ENCODE measurements at regions not wholly inside any gene's neighbourhood (a gene's known extent, or its start where the extent isn't known, plus 50 kb on each side); places are given as distances from the start of the nearest gene placed in this dataset.

DNA sequence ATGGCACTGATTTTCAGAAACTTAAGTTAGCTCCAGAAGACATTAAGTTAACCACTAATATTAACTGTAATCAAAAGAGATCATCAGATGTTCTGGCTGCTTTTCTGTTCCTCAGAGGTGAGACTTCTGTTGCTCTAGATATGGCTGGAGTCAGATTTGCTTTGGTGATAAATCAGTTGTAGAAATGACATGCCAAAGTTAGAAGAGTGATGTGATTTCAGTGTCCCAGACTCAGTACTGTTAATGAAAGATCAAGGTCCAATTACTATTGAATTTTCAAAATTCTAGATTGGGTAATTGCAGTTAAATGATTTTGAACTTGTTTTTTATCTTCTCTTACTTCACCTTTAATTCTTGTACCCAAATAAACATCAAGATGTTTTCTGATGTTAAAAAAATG, 402.4 kb upstream of the SYNCRIP start:
- Mint-ChIP-seq H3K4me3 (no peak overlapping the region), H3K27me3 (ENCODE audit: insufficient read depth) (no peaks in the 10 kb centered on the region), H3K9me3 (peaks cover 7% of the 10 kb centered on the region), H3K27ac (no peak overlapping the region), H3K36me3 (ENCODE audit: low read depth) (no peaks in the 10 kb centered on the region), H3K4me1 (no peaks in the 10 kb centered on the region)
- Histone ChIP-seq H3K27ac (ENCODE audit: low read depth, low read length) (no peak overlapping the region), H3K36me3 (ENCODE audit: control insufficient read depth, insufficient read depth, low read length) (no peaks in the 10 kb centered on the region), H3K9me3 (ENCODE audit: control insufficient read depth, low read length) (peaks cover 8% of the 10 kb centered on the region), H3K27me3 (ENCODE audit: control insufficient read depth, insufficient read depth, low read length, poor library complexity, severe bottlenecking) (no peaks in the 10 kb centered on the region), H3K9ac (ENCODE audit: extremely low read depth, low read length, poor library complexity, severe bottlenecking) (no peak overlapping the region), H3K4me1 (ENCODE audit: control insufficient read depth, insufficient read depth, low read length) (no peaks in the 10 kb centered on the region), H3K4me3 (ENCODE audit: low read length) (no peak overlapping the region)
- DNase-seq, result no peak
- TF ChIP-seq, protein P1, sequence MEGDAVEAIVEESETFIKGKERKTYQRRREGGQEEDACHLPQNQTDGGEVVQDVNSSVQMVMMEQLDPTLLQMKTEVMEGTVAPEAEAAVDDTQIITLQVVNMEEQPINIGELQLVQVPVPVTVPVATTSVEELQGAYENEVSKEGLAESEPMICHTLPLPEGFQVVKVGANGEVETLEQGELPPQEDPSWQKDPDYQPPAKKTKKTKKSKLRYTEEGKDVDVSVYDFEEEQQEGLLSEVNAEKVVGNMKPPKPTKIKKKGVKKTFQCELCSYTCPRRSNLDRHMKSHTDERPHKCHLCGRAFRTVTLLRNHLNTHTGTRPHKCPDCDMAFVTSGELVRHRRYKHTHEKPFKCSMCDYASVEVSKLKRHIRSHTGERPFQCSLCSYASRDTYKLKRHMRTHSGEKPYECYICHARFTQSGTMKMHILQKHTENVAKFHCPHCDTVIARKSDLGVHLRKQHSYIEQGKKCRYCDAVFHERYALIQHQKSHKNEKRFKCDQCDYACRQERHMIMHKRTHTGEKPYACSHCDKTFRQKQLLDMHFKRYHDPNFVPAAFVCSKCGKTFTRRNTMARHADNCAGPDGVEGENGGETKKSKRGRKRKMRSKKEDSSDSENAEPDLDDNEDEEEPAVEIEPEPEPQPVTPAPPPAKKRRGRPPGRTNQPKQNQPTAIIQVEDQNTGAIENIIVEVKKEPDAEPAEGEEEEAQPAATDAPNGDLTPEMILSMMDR (conservative IDR thresholded peaks at IDR 0.05), result no peak

DNA sequence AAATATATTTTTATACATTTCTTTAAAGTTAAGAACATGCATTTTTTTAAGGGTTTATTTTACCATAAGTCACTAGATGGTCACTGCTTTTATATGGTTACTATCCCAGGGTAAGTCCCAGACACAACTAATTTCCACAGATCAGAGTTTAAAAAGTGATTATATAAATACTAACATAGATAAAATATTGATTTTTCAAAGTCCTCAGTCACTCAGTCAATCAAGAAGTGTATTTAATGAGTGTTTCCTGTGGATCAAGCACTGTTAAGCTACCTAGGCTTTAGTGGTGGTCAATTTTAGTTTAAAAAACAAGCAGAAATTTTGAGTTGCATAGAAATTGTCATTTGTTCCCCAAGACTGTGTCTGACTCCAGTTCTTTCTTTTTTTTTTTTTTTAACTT, 399.5 kb upstream of the SYNCRIP start:
- peaks cover 9% of the 10 kb centered on the region for H3K9me3 Mint-ChIP-seq
- Histone ChIP-seq H3K4me3 (ENCODE audit: low read length) (no peak overlapping the region), H3K36me3 (ENCODE audit: control insufficient read depth, insufficient read depth, low read length) (no peaks in the 10 kb centered on the region), H3K9me3 (ENCODE audit: control insufficient read depth, low read length) (peaks cover 10% of the 10 kb centered on the region), H3K4me1 (ENCODE audit: control insufficient read depth, insufficient read depth, low read length) (no peaks in the 10 kb centered on the region), H3K27me3 (ENCODE audit: control insufficient read depth, insufficient read depth, low read length, poor library complexity, severe bottlenecking) (no peaks in the 10 kb centered on the region), H3K9ac (ENCODE audit: extremely low read depth, low read length, poor library complexity, severe bottlenecking) (no peak overlapping the region), H3K27ac (ENCODE audit: low read depth, low read length) (no peak overlapping the region)
- no peaks in the 10 kb centered on the region for H3K36me3 Mint-ChIP-seq (ENCODE audit: low read depth)
- no peak overlapping the region for H3K4me3 Mint-ChIP-seq
- TF ChIP-seq, protein P1 (conservative IDR thresholded peaks at IDR 0.05), result no peak
- no peak for DNase-seq
- no peaks in the 10 kb centered on the region for H3K4me1 Mint-ChIP-seq
- no peak overlapping the region for H3K27ac Mint-ChIP-seq
- no peaks in the 10 kb centered on the region for H3K27me3 Mint-ChIP-seq (ENCODE audit: insufficient read depth)

DNA sequence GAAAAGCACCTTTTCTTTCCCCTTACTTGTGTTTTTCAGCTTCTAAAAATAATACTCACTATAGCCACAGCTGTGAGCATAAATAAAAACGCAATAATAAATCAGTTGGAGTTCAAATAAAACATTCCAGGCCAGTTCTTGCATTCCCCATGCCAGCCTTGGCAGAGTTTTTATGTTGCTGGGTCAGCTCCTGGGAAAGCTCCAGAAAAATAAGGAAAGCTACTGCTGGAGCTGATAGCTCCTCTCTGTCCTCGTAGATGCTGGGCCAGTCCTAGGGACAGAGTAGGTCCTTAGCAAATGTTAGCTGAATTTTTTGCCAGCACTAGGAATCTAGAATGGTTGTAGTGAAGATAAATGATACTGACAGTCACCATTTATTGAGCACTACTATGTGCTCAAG, 389.0 kb upstream of the SYNCRIP start:
- TF ChIP-seq, protein P1 (conservative IDR thresholded peaks at IDR 0.05), result no peak
- no peaks in the 10 kb centered on the region for H3K36me3 Mint-ChIP-seq (ENCODE audit: low read depth)
- H3K4me3 Mint-ChIP-seq, result no peak overlapping the region
- Histone ChIP-seq H3K4me1 (ENCODE audit: control insufficient read depth, insufficient read depth, low read length) (no peaks in the 10 kb centered on the region), H3K9ac (ENCODE audit: extremely low read depth, low read length, poor library complexity, severe bottlenecking) (no peak overlapping the region), H3K27ac (ENCODE audit: low read depth, low read length) (no peak overlapping the region), H3K27me3 (ENCODE audit: control insufficient read depth, insufficient read depth, low read length, poor library complexity, severe bottlenecking) (no peaks in the 10 kb centered on the region), H3K36me3 (ENCODE audit: control insufficient read depth, insufficient read depth, low read length) (no peaks in the 10 kb centered on the region), H3K4me3 (ENCODE audit: low read length) (no peak overlapping the region), H3K9me3 (ENCODE audit: control insufficient read depth, low read length) (no peaks in the 10 kb centered on the region)
- H3K9me3 Mint-ChIP-seq, result peaks cover 15% of the 10 kb centered on the region
- DNase-seq, result no peak
- peaks cover 3% of the 10 kb centered on the region for H3K4me1 Mint-ChIP-seq
- 93 to 100% methylated on average over 2 of the region's 2 CpGs for WGBS, 2 experiments (ENCODE audit: insufficient coverage in 1 of 2, insufficient read length in 1 of 2)
- no peaks in the 10 kb centered on the region for H3K27me3 Mint-ChIP-seq (ENCODE audit: insufficient read depth)
- no peak overlapping the region for H3K27ac Mint-ChIP-seq

Data from endodermal cell (in vitro differentiated cells).